T-helper 1 cell treated with Interleukin-12 subunit alpha and Interleukin-12 subunit beta and Interleukin-4 antibody, amounts not matched to agents 30 ng/mL and 1 ng/mL, for 36 hours (primary cell): ENCODE measurements at regions not wholly inside any gene's neighbourhood (a gene's known extent, or its start where the extent isn't known, plus 50 kb on each side); places are given as distances from the start of the nearest gene placed in this dataset.

Source experiments
- intact Hi-C: fragments of 100-400 bp; cut with micrococcal nuclease; formaldehyde crosslinking; loops from one replicate; pipeline ENCODE4 v1.15.1; 2024

GRCh38 chr1:193514397-193514796 lies 328.0 kb upstream of the B3GALT2 start:
- intact Hi-C loops, result no loop called here

GRCh38 chr1:193513032-193513431 lies 326.6 kb upstream of the B3GALT2 start:
- intact Hi-C loops, result no loop called here

GRCh38 chr1:193504920-193505319 lies 318.5 kb upstream of the B3GALT2 start:
- intact Hi-C loops, result no loop called here

- intact Hi-C loops, result no loop called here
These were observed 311.8 kb upstream of the B3GALT2 start for GRCh38 chr1:193498088-193498655.

- intact Hi-C loops, result no loop called here
These were observed 308.0 kb upstream of the B3GALT2 start for GRCh38 chr1:193494368-193494767.

- intact Hi-C loops, result no loop called here
These were observed 302.8 kb upstream of the B3GALT2 start for GRCh38 chr1:193489191-193489590.

GRCh38 chr1:193487722-193488121 lies 301.3 kb upstream of the B3GALT2 start:
- intact Hi-C loops, result no loop called here

GRCh38 chr1:193486671-193487229 lies 300.3 kb upstream of the B3GALT2 start:
- intact Hi-C loops, result no loop called here

- intact Hi-C loops, result no loop called here
These were observed 294.3 kb upstream of the B3GALT2 start for GRCh38 chr1:193480755-193481154.

GRCh38 chr1:193479187-193479586 lies 292.8 kb upstream of the B3GALT2 start:
- intact Hi-C loops, result loop anchor here (1.0 to 5.0 kb wide), 9 partner anchors 41 to 672 kb away; partner anchors contain the start of genes CDC73, RGS2, RO60 and UCHL5

- intact Hi-C loops, result loop anchor here (5.0 kb wide), 2 partner anchors 294 to 669 kb away; partner anchors contain the start of gene RGS2
These were observed 290.3 kb upstream of the B3GALT2 start for GRCh38 chr1:193476748-193477147.

GRCh38 chr1:193473932-193474331 lies 287.5 kb upstream of the B3GALT2 start:
- intact Hi-C loops, result no loop called here

- intact Hi-C loops, result no loop called here
These were observed 286.5 kb upstream of the B3GALT2 start for GRCh38 chr1:193472838-193473398.

- intact Hi-C loops, result no loop called here
These were observed 286.0 kb upstream of the B3GALT2 start for GRCh38 chr1:193472430-193472829.

GRCh38 chr1:193471981-193472380 lies 285.6 kb upstream of the B3GALT2 start:
- intact Hi-C loops, result no loop called here

GRCh38 chr1:193463326-193463932 lies 277.0 kb upstream of the B3GALT2 start:
- intact Hi-C loops, result no loop called here

GRCh38 chr1:193462629-193463320 lies 276.4 kb upstream of the B3GALT2 start:
- intact Hi-C loops, result no loop called here

GRCh38 chr1:193458628-193459027 lies 272.2 kb upstream of the B3GALT2 start:
- intact Hi-C loops, result no loop called here

- intact Hi-C loops, result no loop called here
These were observed 271.3 kb upstream of the B3GALT2 start for GRCh38 chr1:193457676-193458075.

- intact Hi-C loops, result no loop called here
These were observed 270.4 kb upstream of the B3GALT2 start for GRCh38 chr1:193456811-193457280.

GRCh38 chr1:193451606-193452005 lies 265.2 kb upstream of the B3GALT2 start:
- intact Hi-C loops, result no loop called here

GRCh38 chr1:193451001-193451400 lies 264.6 kb upstream of the B3GALT2 start:
- intact Hi-C loops, result no loop called here
